Uterus (tissue), 2 donors: ENCODE measurements at regions not wholly inside any gene's neighbourhood (a gene's known extent, or its start where the extent isn't known, plus 50 kb on each side); places are given as distances from the start of the nearest gene placed in this dataset.

Experiments
- CTCF ChIP-seq, 4 experiments: fragments of 200-600 bp in 2 of 4; fragments of 450-650 bp in 2 of 4; sonication (generic) in 2 of 4; IDR thresholded peaks; one replicate each; pipeline ENCODE4 v1.5.1; 2016 to 2019; ENCODE audit warnings: antibody characterized with exemption in 4 of 4, mild to moderate bottlenecking in 2 of 4, moderate library complexity in 1 of 4
- POLR2A ChIP-seq, 2 donors: fragments of 450-650 bp; IDR thresholded peaks; one replicate each; pipeline ENCODE4 v1.6.1; 2016; ENCODE audit warnings: antibody characterized with exemption in 2 of 2, mild to moderate bottlenecking in 1 of 2, moderate library complexity in 1 of 2

DNA sequence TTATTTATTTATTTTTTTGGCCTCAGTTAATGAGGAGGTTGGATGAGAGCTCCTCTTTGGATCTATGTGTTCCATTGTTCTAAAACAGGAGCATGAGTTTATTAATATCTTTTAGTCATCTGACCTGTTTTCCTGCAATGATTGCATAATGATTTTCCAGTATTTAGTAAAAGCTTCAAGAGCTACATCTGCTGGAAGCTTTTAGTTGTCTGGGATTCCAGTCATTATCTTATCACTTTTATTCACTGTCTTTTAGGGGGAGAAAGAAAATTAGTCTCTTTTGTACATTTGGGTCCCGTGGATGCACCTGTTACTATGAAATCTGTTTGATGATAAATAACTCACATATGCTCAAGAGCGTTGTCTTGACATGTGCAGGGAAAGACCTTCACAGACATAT, 1270.0 kb downstream of the ROBO1 start:
- TF ChIP-seq CTCF (IDR thresholded peaks at IDR 0.05), result no peak
- TF ChIP-seq POLR2A (IDR thresholded peaks at IDR 0.05), result no peak
